GM18867 (cell line): ENCODE measurements at regions not wholly inside any gene's neighbourhood (a gene's known extent, or its start where the extent isn't known, plus 50 kb on each side); places are given as distances from the start of the nearest gene placed in this dataset.
A peak's percentile ranks its signal among the peaks of the same experiment; 100 is the strongest.
"Not testable (repeated sequence)": the region's sequence is repeated elsewhere in the genome, so short reads cannot be mapped to it uniquely, and the experiment has no call there.

Source experiments
- ATAC-seq: cut with Tn5 transposase; IDR thresholded peaks from one replicate; pipeline ENCODE4 v1.9.1; 2021; ENCODE audit warnings: mild to moderate bottlenecking, moderate library complexity; ENCODE audit not compliant: unreplicated experiment

GRCh38 chr1:78715181-78715661 is 65.6 kb downstream of the IFI44 start:
- no peak for ATAC-seq

- ATAC-seq, result no peak
Measured at GRCh38 chr1:78716186-78716585, 66.6 kb downstream of the IFI44 start.

GRCh38 chr1:78718566-78718965 is 68.9 kb downstream of the IFI44 start:
- ATAC-seq, result no peak

- peak; percentile 62 for ATAC-seq
Measured at GRCh38 chr1:78721136-78721535, 71.5 kb downstream of the IFI44 start.

- ATAC-seq, result no peak
Measured at GRCh38 chr1:78722105-78722504, 72.5 kb downstream of the IFI44 start.

GRCh38 chr1:78722521-78722920 is 72.9 kb downstream of the IFI44 start:
- no peak for ATAC-seq

- no peak for ATAC-seq
Measured at GRCh38 chr1:78722947-78723346, 73.3 kb downstream of the IFI44 start.

- no peak for ATAC-seq
Measured at GRCh38 chr1:78726686-78727085, 77.1 kb downstream of the IFI44 start.

- no peak for ATAC-seq
Measured at GRCh38 chr1:78728359-78728758, 78.7 kb downstream of the IFI44 start.

- ATAC-seq, result no peak
Measured at GRCh38 chr1:78730054-78730453, 80.4 kb downstream of the IFI44 start.

- ATAC-seq, result no peak
Measured at GRCh38 chr1:78731674-78732073, 82.0 kb downstream of the IFI44 start.

GRCh38 chr1:78737241-78737640 is 87.6 kb downstream of the IFI44 start:
- no peak for ATAC-seq

GRCh38 chr1:78743626-78744025 is 94.0 kb downstream of the IFI44 start:
- ATAC-seq, result no peak

- no peak for ATAC-seq
Measured at GRCh38 chr1:78745111-78745510, 95.5 kb downstream of the IFI44 start.

- ATAC-seq, result not testable (repeated sequence)
Measured at GRCh38 chr1:78753679-78754078, 104.0 kb downstream of the IFI44 start.

- ATAC-seq, result no peak
Measured at GRCh38 chr1:78755986-78756385, 106.4 kb downstream of the IFI44 start.

GRCh38 chr1:78758506-78758905 is 108.9 kb downstream of the IFI44 start:
- no peak for ATAC-seq

GRCh38 chr1:78759881-78760280 is 110.2 kb downstream of the IFI44 start:
- ATAC-seq, result no peak

- no peak for ATAC-seq
Measured at GRCh38 chr1:78760858-78761257, 111.2 kb downstream of the IFI44 start.

- no peak for ATAC-seq
Measured at GRCh38 chr1:78762113-78762512, 112.5 kb downstream of the IFI44 start.

- ATAC-seq, result no peak
Measured at GRCh38 chr1:78765489-78765888, 115.9 kb downstream of the IFI44 start.

GRCh38 chr1:78779831-78780230 is 130.2 kb downstream of the IFI44 start:
- ATAC-seq, result no peak

- ATAC-seq, result no peak
Measured at GRCh38 chr1:78787544-78787943, 137.9 kb downstream of the IFI44 start.

GRCh38 chr1:78790174-78790573 is 140.5 kb downstream of the IFI44 start:
- ATAC-seq, result no peak
